ENCODE measurements at regions not wholly inside any gene's neighbourhood (a gene's known extent, or its start where the extent isn't known, plus 50 kb on each side); places are given as distances from the start of the nearest gene placed in this dataset.

DNA sequence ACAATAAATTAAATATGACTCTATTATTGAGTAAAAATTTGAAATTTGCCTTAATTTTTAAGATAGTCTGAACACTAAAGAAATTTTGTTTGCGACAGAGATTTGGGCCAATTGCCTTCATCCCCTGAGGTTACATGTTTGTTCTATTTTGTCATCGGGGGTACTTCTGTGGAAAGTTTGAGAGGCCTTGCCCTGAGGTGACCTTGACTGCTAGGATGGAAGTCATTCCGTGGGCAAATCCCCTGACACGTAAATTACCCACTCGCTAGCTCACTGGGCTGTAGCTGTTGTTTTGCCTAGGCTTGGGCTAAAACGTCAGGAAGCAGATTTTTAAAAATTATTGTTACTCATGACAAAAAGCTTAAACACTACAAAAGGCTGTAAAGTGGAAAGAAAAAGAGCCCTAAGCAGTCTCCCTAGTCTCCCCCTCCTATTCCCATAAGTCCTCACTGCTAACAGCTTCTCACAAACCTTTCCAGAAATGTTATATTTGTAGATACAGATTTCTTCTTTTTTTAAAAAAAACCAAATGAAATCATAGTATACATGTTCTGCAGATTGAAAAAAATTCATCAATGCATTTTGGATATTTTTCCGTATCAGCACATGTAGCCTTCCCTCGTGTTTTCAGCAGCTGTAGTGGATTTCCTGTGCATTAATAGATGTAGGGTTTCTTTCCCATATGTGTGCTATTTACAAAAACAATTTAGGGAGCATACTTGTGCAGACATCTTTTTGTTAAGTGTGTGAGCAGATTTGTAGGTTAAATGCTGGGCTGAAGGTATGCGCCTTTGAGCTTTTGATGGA lies 142.7 kb downstream of the MRPS6 start:
- Histone ChIP-seq H3K9me3 (ENCODE audit: control insufficient read depth, low read length) (peaks cover 9% of the 10 kb centered on the region), H3K4me3 (ENCODE audit: low read length) (no peak overlapping the region), H3K27me3 (ENCODE audit: control insufficient read depth, insufficient read depth, low read length, poor library complexity, severe bottlenecking) (no peaks in the 10 kb centered on the region), H3K27ac (ENCODE audit: low read depth, low read length) (no peak overlapping the region), H3K36me3 (ENCODE audit: control insufficient read depth, insufficient read depth, low read length) (no peaks in the 10 kb centered on the region), H3K9ac (ENCODE audit: extremely low read depth, low read length, poor library complexity, severe bottlenecking) (no peak overlapping the region), H3K4me1 (ENCODE audit: control insufficient read depth, insufficient read depth, low read length) (no peaks in the 10 kb centered on the region)
- DNase-seq: no peak
- Mint-ChIP-seq H3K27ac (no peak overlapping the region), H3K4me3 (no peak overlapping the region), H3K36me3 (ENCODE audit: low read depth) (peaks cover 10% of the 10 kb centered on the region), H3K4me1 (no peaks in the 10 kb centered on the region), H3K27me3 (ENCODE audit: insufficient read depth) (no peaks in the 10 kb centered on the region), H3K9me3 (peaks cover 9% of the 10 kb centered on the region)
- WGBS, 2 experiments (ENCODE audit: insufficient coverage in 1 of 2, insufficient read length in 1 of 2): 66 to 67% methylated on average over 4 to 9 of the region's 9 CpGs
- TF ChIP-seq, protein P1, sequence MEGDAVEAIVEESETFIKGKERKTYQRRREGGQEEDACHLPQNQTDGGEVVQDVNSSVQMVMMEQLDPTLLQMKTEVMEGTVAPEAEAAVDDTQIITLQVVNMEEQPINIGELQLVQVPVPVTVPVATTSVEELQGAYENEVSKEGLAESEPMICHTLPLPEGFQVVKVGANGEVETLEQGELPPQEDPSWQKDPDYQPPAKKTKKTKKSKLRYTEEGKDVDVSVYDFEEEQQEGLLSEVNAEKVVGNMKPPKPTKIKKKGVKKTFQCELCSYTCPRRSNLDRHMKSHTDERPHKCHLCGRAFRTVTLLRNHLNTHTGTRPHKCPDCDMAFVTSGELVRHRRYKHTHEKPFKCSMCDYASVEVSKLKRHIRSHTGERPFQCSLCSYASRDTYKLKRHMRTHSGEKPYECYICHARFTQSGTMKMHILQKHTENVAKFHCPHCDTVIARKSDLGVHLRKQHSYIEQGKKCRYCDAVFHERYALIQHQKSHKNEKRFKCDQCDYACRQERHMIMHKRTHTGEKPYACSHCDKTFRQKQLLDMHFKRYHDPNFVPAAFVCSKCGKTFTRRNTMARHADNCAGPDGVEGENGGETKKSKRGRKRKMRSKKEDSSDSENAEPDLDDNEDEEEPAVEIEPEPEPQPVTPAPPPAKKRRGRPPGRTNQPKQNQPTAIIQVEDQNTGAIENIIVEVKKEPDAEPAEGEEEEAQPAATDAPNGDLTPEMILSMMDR (conservative IDR thresholded peaks at IDR 0.05): no peak

DNA sequence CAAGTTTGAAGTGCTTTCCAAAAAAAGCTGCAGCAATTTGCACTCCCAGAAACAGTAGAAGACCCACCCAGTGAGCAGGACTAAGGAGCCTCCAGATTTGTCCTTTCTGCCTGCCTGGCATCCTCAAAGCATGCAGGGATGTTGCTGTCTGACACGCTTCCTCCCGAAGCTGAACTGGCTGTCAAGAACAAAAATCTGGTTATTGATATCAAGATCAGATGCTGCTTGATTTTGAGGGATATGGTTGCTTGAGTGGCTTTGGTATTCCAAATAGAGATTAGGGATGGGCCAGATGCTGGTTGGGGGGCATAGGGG lies 143.3 kb downstream of the MRPS6 start:
- no peaks in the 10 kb centered on the region for H3K36me3 ChIP-seq (ENCODE audit: control insufficient read depth, insufficient read depth, low read length)
- no peaks in the 10 kb centered on the region for H3K4me1 ChIP-seq (ENCODE audit: control insufficient read depth, insufficient read depth, low read length)
- no peak overlapping the region for H3K4me3 ChIP-seq (ENCODE audit: low read length)
- no peaks in the 10 kb centered on the region for H3K27me3 Mint-ChIP-seq (ENCODE audit: insufficient read depth)
- DNase-seq: no peak
- no peaks in the 10 kb centered on the region for H3K27me3 ChIP-seq (ENCODE audit: control insufficient read depth, insufficient read depth, low read length, poor library complexity, severe bottlenecking)
- no peaks in the 10 kb centered on the region for H3K4me1 Mint-ChIP-seq
- peaks cover 9% of the 10 kb centered on the region for H3K9me3 ChIP-seq (ENCODE audit: control insufficient read depth, low read length)
- H3K27ac Mint-ChIP-seq: no peak overlapping the region
- peaks cover 9% of the 10 kb centered on the region for H3K9me3 Mint-ChIP-seq
- peaks cover 10% of the 10 kb centered on the region for H3K36me3 Mint-ChIP-seq (ENCODE audit: low read depth)
- 46 to 50% methylated on average over 2 of the region's 2 CpGs for WGBS, 2 experiments (ENCODE audit: insufficient coverage in 1 of 2, insufficient read length in 1 of 2)
- no peak overlapping the region for H3K9ac ChIP-seq (ENCODE audit: extremely low read depth, low read length, poor library complexity, severe bottlenecking)
- TF ChIP-seq, protein P1 (conservative IDR thresholded peaks at IDR 0.05): no peak
- H3K27ac ChIP-seq (ENCODE audit: low read depth, low read length): no peak overlapping the region
- H3K4me3 Mint-ChIP-seq: no peak overlapping the region

DNA sequence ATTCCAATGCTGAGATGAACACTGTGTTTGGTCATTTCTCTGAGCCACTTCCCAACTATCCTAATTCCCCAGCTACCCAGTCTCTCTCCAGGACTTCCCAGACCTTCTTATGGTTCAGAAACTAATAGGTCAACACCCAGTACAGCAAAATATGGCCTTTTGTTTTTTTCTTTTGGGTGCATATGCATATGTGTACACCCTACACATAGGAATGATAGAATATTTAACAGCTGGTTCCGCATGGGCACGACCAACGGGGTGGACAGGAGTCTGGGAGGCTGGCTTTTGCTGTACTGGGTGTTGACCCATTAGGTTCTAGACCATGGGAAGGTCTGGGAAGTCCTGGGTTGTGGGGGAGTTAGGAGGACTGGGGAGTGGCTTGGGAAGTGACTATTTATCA lies 143.9 kb downstream of the MRPS6 start:
- H3K4me1 Mint-ChIP-seq: no peaks in the 10 kb centered on the region

More for the DNA sequence above, 143.9 kb downstream of the MRPS6 start:
- no peaks in the 10 kb centered on the region for H3K36me3 ChIP-seq (ENCODE audit: control insufficient read depth, insufficient read depth, low read length)
- H3K4me3 ChIP-seq (ENCODE audit: low read length): no peak overlapping the region
- H3K27me3 ChIP-seq (ENCODE audit: control insufficient read depth, insufficient read depth, low read length, poor library complexity, severe bottlenecking): no peaks in the 10 kb centered on the region
- H3K4me1 ChIP-seq (ENCODE audit: control insufficient read depth, insufficient read depth, low read length): no peaks in the 10 kb centered on the region
- H3K9me3 ChIP-seq (ENCODE audit: control insufficient read depth, low read length): peaks cover 9% of the 10 kb centered on the region
- peaks cover 10% of the 10 kb centered on the region for H3K36me3 Mint-ChIP-seq (ENCODE audit: low read depth)
- WGBS, 2 experiments (ENCODE audit: insufficient coverage in 1 of 2, insufficient read length in 1 of 2): 100% methylated on average over 3 of the region's 3 CpGs; no CpG with 5 or more reads in 1 of the 2 experiments
- no peaks in the 10 kb centered on the region for H3K27me3 Mint-ChIP-seq (ENCODE audit: insufficient read depth)
- no peak overlapping the region for H3K27ac ChIP-seq (ENCODE audit: low read depth, low read length)
- H3K27ac Mint-ChIP-seq: no peak overlapping the region
- DNase-seq: no peak
- H3K4me3 Mint-ChIP-seq: no peak overlapping the region
- peaks cover 9% of the 10 kb centered on the region for H3K9me3 Mint-ChIP-seq
- no peak overlapping the region for H3K9ac ChIP-seq (ENCODE audit: extremely low read depth, low read length, poor library complexity, severe bottlenecking)
- TF ChIP-seq, protein P1 (conservative IDR thresholded peaks at IDR 0.05): no peak

All from endodermal cell (in vitro differentiated cells).